ENCODE measurements at regions not wholly inside any gene's neighbourhood (a gene's known extent, or its start where the extent isn't known, plus 50 kb on each side); places are given as distances from the start of the nearest gene placed in this dataset.

GRCh38 chr12:97275728-97276590 lies 186.6 kb upstream of the RMST start:
- TF ChIP-seq CTCF (conservative IDR thresholded peaks at IDR 0.05) (no peak), EZH2 (IDR thresholded peaks at IDR 0.05; ENCODE audit: low read depth) (no peak)
